ENCODE measurements at regions not wholly inside any gene's neighbourhood (a gene's known extent, or its start where the extent isn't known, plus 50 kb on each side); places are given as distances from the start of the nearest gene placed in this dataset.

DNA sequence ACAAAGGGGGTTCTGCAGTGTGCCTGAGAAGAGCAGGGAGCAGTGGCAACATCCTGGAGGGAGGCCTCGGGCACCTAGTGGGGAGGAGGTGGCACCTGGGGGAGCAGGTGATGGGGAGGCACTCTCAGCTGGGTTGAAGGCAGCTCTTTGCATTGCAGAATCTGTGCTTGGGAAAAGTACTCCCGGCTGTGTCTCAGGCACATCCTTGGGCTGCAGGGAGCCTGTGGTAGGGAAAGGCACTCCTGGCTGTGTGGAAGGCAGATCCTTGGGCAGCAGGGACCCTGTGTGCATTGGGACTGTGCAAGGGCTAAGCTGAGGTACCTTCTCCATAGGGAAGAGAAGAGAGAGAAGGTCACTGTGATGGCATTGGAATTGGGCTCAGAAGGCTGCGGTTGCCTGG lies 52.8 kb upstream of the ANTXRL start:
- TF ChIP-seq, protein P1, sequence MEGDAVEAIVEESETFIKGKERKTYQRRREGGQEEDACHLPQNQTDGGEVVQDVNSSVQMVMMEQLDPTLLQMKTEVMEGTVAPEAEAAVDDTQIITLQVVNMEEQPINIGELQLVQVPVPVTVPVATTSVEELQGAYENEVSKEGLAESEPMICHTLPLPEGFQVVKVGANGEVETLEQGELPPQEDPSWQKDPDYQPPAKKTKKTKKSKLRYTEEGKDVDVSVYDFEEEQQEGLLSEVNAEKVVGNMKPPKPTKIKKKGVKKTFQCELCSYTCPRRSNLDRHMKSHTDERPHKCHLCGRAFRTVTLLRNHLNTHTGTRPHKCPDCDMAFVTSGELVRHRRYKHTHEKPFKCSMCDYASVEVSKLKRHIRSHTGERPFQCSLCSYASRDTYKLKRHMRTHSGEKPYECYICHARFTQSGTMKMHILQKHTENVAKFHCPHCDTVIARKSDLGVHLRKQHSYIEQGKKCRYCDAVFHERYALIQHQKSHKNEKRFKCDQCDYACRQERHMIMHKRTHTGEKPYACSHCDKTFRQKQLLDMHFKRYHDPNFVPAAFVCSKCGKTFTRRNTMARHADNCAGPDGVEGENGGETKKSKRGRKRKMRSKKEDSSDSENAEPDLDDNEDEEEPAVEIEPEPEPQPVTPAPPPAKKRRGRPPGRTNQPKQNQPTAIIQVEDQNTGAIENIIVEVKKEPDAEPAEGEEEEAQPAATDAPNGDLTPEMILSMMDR (conservative IDR thresholded peaks at IDR 0.05) = no peak
- H3K27ac ChIP-seq = no peak overlapping the region

DNA sequence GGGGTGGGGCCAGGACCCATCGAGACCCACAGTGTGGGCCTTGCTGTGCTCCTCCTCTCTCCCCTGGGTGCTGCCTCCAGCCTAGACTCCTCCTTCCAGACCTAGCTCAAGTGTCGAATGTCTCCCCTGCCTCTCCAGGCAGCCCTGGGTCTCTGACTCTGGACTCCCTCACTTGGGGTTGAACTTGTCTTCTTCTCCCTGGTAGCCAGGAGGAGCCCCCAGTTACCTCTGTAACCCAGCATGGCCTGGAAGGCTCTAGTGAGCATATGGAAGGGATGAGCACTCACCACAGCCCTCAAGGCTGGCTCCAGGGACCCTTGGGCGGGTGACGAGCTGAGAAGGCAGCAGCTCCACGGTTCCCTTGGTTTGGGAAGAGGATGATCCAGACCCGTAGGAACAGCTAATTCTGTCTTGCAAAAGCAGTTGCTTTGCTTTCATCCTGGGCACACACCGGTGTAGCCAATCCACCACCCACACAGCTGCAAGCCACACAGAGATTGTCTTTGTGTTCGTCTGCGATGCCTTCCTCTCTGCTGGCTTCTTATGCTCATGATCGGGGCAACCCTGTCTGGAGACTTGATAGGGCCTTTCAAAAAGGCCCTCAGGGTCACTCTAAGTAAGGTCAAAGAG lies 52.3 kb upstream of the ANTXRL start:
- TF ChIP-seq, protein P1 (conservative IDR thresholded peaks at IDR 0.05) = no peak
- no peak overlapping the region for H3K27ac ChIP-seq

- TF ChIP-seq, protein P1 (conservative IDR thresholded peaks at IDR 0.05) = no peak
- H3K27ac ChIP-seq = no peak overlapping the region
These were observed 50.9 kb upstream of the ANTXRL start for GRCh38 chr10:46235705-46236545.

DNA sequence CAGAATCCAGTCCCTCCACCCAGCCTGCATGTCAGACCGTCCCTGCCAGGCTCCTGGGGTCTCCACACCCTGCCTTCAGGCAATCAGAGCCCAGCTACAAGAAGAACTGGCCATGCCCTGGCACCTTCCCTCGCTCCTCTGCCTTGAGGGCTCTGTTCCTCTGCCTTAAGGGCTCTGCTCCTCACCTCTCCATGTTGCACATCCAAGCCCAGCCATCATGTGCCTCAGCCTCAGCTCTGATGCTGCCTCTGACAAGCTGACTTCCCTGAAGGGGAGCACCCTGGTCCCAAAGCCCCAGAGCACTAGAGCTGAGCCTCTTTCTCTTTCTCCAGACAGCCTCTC lies 50.3 kb upstream of the ANTXRL start:
- no peak overlapping the region for H3K27ac ChIP-seq
- TF ChIP-seq, protein P1 (conservative IDR thresholded peaks at IDR 0.05) = no peak

DNA sequence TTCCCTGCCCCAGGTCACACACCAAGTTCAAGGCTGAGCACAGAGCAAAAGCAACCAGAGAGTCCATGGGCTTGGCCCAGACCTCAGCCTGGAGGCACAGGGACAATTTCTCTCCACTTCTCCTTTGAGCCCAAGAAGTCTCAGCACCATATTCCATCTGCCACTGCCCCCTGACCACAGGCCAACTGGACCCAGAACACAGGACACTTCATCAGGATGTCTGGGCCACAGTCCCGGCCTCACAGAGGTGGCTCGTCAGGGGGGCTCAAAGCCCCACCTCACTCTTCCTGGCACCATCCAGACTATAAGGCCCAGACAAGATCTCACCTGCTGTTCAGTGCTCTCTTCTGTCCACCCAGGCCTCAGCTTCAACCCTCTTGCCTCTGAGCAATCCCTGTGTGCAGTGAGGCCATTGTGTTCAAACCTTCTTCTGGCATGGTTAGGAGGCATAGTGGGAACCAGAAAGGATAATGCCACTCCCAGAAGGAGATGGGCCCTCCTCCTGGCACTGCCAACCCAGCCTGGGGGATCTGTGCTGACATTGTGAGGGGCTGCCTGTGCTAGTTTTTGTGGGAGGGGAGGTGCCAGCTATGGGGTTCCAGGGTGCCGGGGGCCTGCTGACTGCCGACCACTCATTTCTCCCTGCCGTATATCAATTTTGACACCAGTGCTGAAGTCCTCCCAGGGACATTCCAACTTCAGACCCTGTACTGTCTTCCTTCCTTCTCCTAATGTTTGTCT lies 49.7 kb upstream of the ANTXRL start:
- no peak overlapping the region for H3K27ac ChIP-seq
- TF ChIP-seq, protein P1 (conservative IDR thresholded peaks at IDR 0.05) = no peak

Data from VCaP (cell line).